Ovary (tissue), 7 donors: ENCODE measurements at regions not wholly inside any gene's neighbourhood (a gene's known extent, or its start where the extent isn't known, plus 50 kb on each side); places are given as distances from the start of the nearest gene placed in this dataset.
"Not testable (repeated sequence)": the region's sequence is repeated elsewhere in the genome, so short reads cannot be mapped to it uniquely, and the experiment has no call there.

Experiments used
- DNase-seq, 5 donors: peaks; one replicate each; pipeline ENCODE4 v3.0.0-alpha.2; 2019 to 2020
- H3K27ac ChIP-seq, 2 donors: fragments of 200-600 bp; one replicate each; pipeline versions ENCODE4 v1.5.1 to v1.8.0; 2019 to 2022
- H3K27me3 ChIP-seq: fragments of 200-600 bp; one replicate; pipeline ENCODE4 v1.8.0; 2022
- H3K36me3 ChIP-seq: fragments of 200-600 bp; sonication (generic); one replicate; pipeline ENCODE4 v1.5.1; 2019
- H3K4me1 ChIP-seq: one replicate; pipeline ENCODE4 v1.8.1; 2013; ENCODE audit warnings: mild to moderate bottlenecking, moderate library complexity; ENCODE audit not compliant: insufficient read depth
- H3K4me3 ChIP-seq: fragments of 200-600 bp; sonication (generic); one replicate; pipeline ENCODE4 v1.5.1; 2017
- H3K9me3 ChIP-seq, 2 donors: fragments of 200-600 bp in 1 of 2; sonication (generic) in 1 of 2; one replicate each; pipeline versions ENCODE4 v1.5.1 to v1.8.1; 2013 to 2019; ENCODE audit warnings: mild to moderate bottlenecking in 1 of 2, moderate library complexity in 1 of 2
- CTCF ChIP-seq, 3 donors: fragments of 450-650 bp in 2 of 3; fragments of 200-600 bp in 1 of 3; IDR thresholded peaks; one replicate each; pipeline versions ENCODE4 v1.5.1 to v1.8.0; 2016 to 2022; ENCODE audit warnings: antibody characterized with exemption in 3 of 3, mild to moderate bottlenecking in 1 of 3
- EP300 ChIP-seq: sonication (generic); formaldehyde crosslinking; IDR thresholded peaks from one replicate; pipeline ENCODE4 v1.6.1; 2017; ENCODE audit warnings: antibody characterized with exemption
- POLR2A ChIP-seq: fragments of 450-650 bp; IDR thresholded peaks from one replicate; pipeline ENCODE4 v1.6.1; 2017; ENCODE audit warnings: antibody characterized with exemption, mild to moderate bottlenecking, moderate library complexity
- WGBS, 3 donors: extraction: QIAGEN DNeasy Blood & Tissue Kit in 1 of 3; methylation state at CpG; one replicate each; pipeline versions ENCODE4 v1.1.5 to v1.1.7; 2013 to 2017; 5-methylcytosine and 5-hydroxymethylcytosine counted together
- intact Hi-C, 4 donors: fragments of 100-400 bp; cut with DNase I; formaldehyde crosslinking; loops; one replicate each; pipeline versions ENCODE4 v1.11.0 to v1.15.1; 2022 to 2023
- donor health status: DM: no; HTN: no; CAD: no; lungs with moderate emphysema.
- donor health status: DM: no; HTN: no; CAD: no.
- donor health status: Bipolar disorder and iron deficiency.
- donor health status: DM: no; HTN: no; CAD: no.
- donor health status: DM: yes; HTN: yes; CAD: no.

GRCh38 chrY:18997635-18998240 is 224.2 kb upstream of the HSFY2 start:
- Histone ChIP-seq H3K27me3 (no peaks in the 10 kb centered on the region), H3K4me1 (no peaks in the 10 kb centered on the region), H3K4me3 (no peak overlapping the region), H3K36me3 (no peaks in the 10 kb centered on the region), H3K9me3 (no peaks in the 10 kb centered on the region), H3K27ac (no peak overlapping the region)
- TF ChIP-seq CTCF (IDR thresholded peaks at IDR 0.05) (no peak), EP300 (no peak), POLR2A (no peak)
- no CpG with 5 or more reads among the region's 2 CpGs for WGBS, 3 donors
- DNase-seq: no peak
- intact Hi-C loops: no loop called here

GRCh38 chrY:18993480-18993879 is 219.9 kb upstream of the HSFY2 start:
- Histone ChIP-seq H3K27me3 (no peaks in the 10 kb centered on the region), H3K36me3 (no peaks in the 10 kb centered on the region), H3K4me1 (no peaks in the 10 kb centered on the region), H3K9me3 (no peaks in the 10 kb centered on the region), H3K4me3 (no peak overlapping the region), H3K27ac (no peak overlapping the region)
- intact Hi-C loops: no loop called here
- TF ChIP-seq EP300 (no peak), POLR2A (no peak), CTCF (IDR thresholded peaks at IDR 0.05) (no peak)
- WGBS, 3 donors: no CpG with 5 or more reads among the region's 4 CpGs
- no peak for DNase-seq

- H3K4me3 ChIP-seq, H3K27me3 ChIP-seq, H3K27ac ChIP-seq, H3K9me3 ChIP-seq, H3K4me1 ChIP-seq, DNase-seq, H3K36me3 ChIP-seq, intact Hi-C loops: not testable (repeated sequence)
- no CpG with 5 or more reads among the region's 52 CpGs for WGBS, 3 donors
Observed at GRCh38 chrY:18992684-18993083, 219.1 kb upstream of the HSFY2 start.

GRCh38 chrY:18989356-18989755 is 215.8 kb upstream of the HSFY2 start:
- no peak overlapping the region for H3K4me3 ChIP-seq
- no peaks in the 10 kb centered on the region for H3K9me3 ChIP-seq
- intact Hi-C loops: no loop called here
- no peak overlapping the region for H3K27ac ChIP-seq
- WGBS, 3 donors: no CpG with 5 or more reads among the region's 2 CpGs
- H3K27me3 ChIP-seq: no peaks in the 10 kb centered on the region
- DNase-seq: no peak
- no peaks in the 10 kb centered on the region for H3K4me1 ChIP-seq
- TF ChIP-seq CTCF (IDR thresholded peaks at IDR 0.05): no peak
- no peak for TF ChIP-seq POLR2A
- no peak for TF ChIP-seq EP300
- no peaks in the 10 kb centered on the region for H3K36me3 ChIP-seq

GRCh38 chrY:18966001-18966400 is 192.5 kb upstream of the HSFY2 start:
- Histone ChIP-seq H3K4me1 (no peaks in the 10 kb centered on the region), H3K9me3 (no peaks in the 10 kb centered on the region), H3K36me3 (no peaks in the 10 kb centered on the region), H3K27me3 (no peaks in the 10 kb centered on the region), H3K27ac (no peak overlapping the region), H3K4me3 (no peak overlapping the region)
- intact Hi-C loops: no loop called here
- DNase-seq: no peak
- no peak for TF ChIP-seq POLR2A
- no peak for TF ChIP-seq CTCF (IDR thresholded peaks at IDR 0.05)
- no peak for TF ChIP-seq EP300
- WGBS, 3 donors: no CpG with 5 or more reads among the region's 1 CpG
